Neural cell (in vitro differentiated cells): ENCODE measurements at regions not wholly inside any gene's neighbourhood (a gene's known extent, or its start where the extent isn't known, plus 50 kb on each side); places are given as distances from the start of the nearest gene placed in this dataset.

ENCODE experiments used
- H2AFZ ChIP-seq: fragments of 200-600, 300-800 bp; sonication (generic), shearing (Covaris generic); 2 replicates; pipeline ENCODE4 v1.6.0; 2014; ENCODE audit warnings: low read depth, mild to moderate bottlenecking, antibody characterized with exemption, low read length, moderate library complexity
- H3F3A ChIP-seq: fragments of 200-600 bp; shearing (Covaris generic); 2 replicates; pipeline ENCODE4 v1.6.1; 2016; ENCODE audit warnings: mild to moderate bottlenecking, moderate library complexity, mixed read lengths, antibody characterized with exemption, low read length; ENCODE audit not compliant: insufficient read depth, poor library complexity, severe bottlenecking
- H3K27ac ChIP-seq: fragments of 200-600, 300-800 bp; sonication (generic), shearing (Covaris generic); 2 replicates; pipeline ENCODE4 v1.5.1; 2014; ENCODE audit warnings: mild to moderate bottlenecking, low read length, moderate library complexity
- H3K27me3 ChIP-seq: fragments of 300-800, 200-600 bp; sonication (generic), shearing (Covaris generic); 2 replicates; pipeline ENCODE4 v1.6.0; 2014; ENCODE audit warnings: mild to moderate bottlenecking, low read depth, low read length, moderate library complexity; ENCODE audit not compliant: insufficient read depth
- H3K36me3 ChIP-seq: fragments of 300-800, 200-600 bp; sonication (generic), shearing (Covaris generic); 2 replicates; pipeline ENCODE4 v1.5.1; 2014; ENCODE audit warnings: mild to moderate bottlenecking, antibody characterized with exemption, low read length, moderate library complexity; ENCODE audit not compliant: insufficient read depth
- H3K4me2 ChIP-seq: fragments of 300-800, 200-600 bp; sonication (generic), shearing (Covaris generic); 2 replicates; pipeline ENCODE4 v1.6.0; 2014; ENCODE audit warnings: mild to moderate bottlenecking, low read length
- H3K4me3 ChIP-seq: fragments of 300-800, 200-600 bp; sonication (generic), shearing (Covaris generic); 2 replicates; pipeline ENCODE4 v1.5.1; 2014; ENCODE audit warnings: mild to moderate bottlenecking, low read length, moderate library complexity
- H3K79me2 ChIP-seq: fragments of 200-600 bp; shearing (Covaris generic); replicated peaks from 2 replicates; pipeline ENCODE4 v1.6.0; 2014; ENCODE audit warnings: mild to moderate bottlenecking, low read length, moderate library complexity; ENCODE audit not compliant: insufficient read depth
- H3K9ac ChIP-seq: fragments of 300-800, 200-600 bp; sonication (generic), shearing (Covaris generic); 2 replicates; pipeline ENCODE4 v1.6.1; 2016; ENCODE audit warnings: mild to moderate bottlenecking, low read length, mixed read lengths
- H3K9me2 ChIP-seq: fragments of 200-600 bp; shearing (Covaris generic); 2 replicates; pipeline ENCODE4 v1.6.1; 2016; ENCODE audit warnings: mild to moderate bottlenecking, low read length, mixed read lengths; ENCODE audit not compliant: insufficient read depth
- H3K9me3 ChIP-seq: fragments of 200-600, 300-800 bp; sonication (generic), shearing (Covaris generic); 2 replicates; pipeline ENCODE4 v1.6.1; 2016; ENCODE audit warnings: mild to moderate bottlenecking, mixed run types, low read length, moderate library complexity, mixed read lengths
- H4K20me1 ChIP-seq: fragments of 200-600 bp; shearing (Covaris generic); 2 replicates; pipeline ENCODE4 v1.6.1; 2016; ENCODE audit warnings: mild to moderate bottlenecking, mixed run types; ENCODE audit not compliant: insufficient read depth
- EP300 ChIP-seq: fragments of 450-650 bp; conservative IDR thresholded peaks from 2 replicates; pipeline ENCODE4 v1.6.1; 2014; ENCODE audit warnings: antibody characterized with exemption, mild to moderate bottlenecking, moderate library complexity; ENCODE audit not compliant: poor library complexity, severe bottlenecking
- EZH2 ChIP-seq: fragments of 200-600, 300-800 bp; shearing (Covaris generic), sonication (generic); IDR thresholded peaks from 2 replicates; pipeline ENCODE4 v1.6.1; 2014; ENCODE audit warnings: antibody characterized with exemption, low read length, borderline replicate concordance, mild to moderate bottlenecking; ENCODE audit not compliant: insufficient read depth, poor library complexity, severe bottlenecking
- MXI1 ChIP-seq: fragments of 450-650 bp; conservative IDR thresholded peaks from 2 replicates; pipeline ENCODE4 v1.6.1; 2014; ENCODE audit warnings: antibody characterized with exemption, mild to moderate bottlenecking; ENCODE audit not compliant: poor library complexity, severe bottlenecking
- POLR2AphosphoS5 ChIP-seq: IDR thresholded peaks from 2 replicates; pipeline ENCODE4 v1.6.1; 2012
- RAD21 ChIP-seq: fragments of 450-650 bp; conservative IDR thresholded peaks from 2 replicates; pipeline ENCODE4 v1.6.1; 2014; ENCODE audit warnings: antibody characterized with exemption, mild to moderate bottlenecking, moderate library complexity
- SMC3 ChIP-seq: fragments of 450-650 bp; conservative IDR thresholded peaks from 2 replicates; pipeline ENCODE4 v1.6.1; 2014; ENCODE audit warnings: antibody characterized with exemption, mild to moderate bottlenecking, moderate library complexity; ENCODE audit not compliant: poor library complexity
- TAF1 ChIP-seq: IDR thresholded peaks from 2 replicates; pipeline ENCODE4 v1.6.1; 2012; ENCODE audit warnings: low read depth
- TF ChIP-seq, protein P1 (sequence below): IDR thresholded peaks from 2 replicates; pipeline ENCODE4 v1.6.1; 2012; ENCODE audit warnings: borderline replicate concordance
- TF ChIP-seq, protein P2 (sequence below): fragments of 450-650 bp; IDR thresholded peaks from 2 replicates; pipeline ENCODE4 v1.5.1; 2014; ENCODE audit warnings: antibody characterized with exemption, mild to moderate bottlenecking, moderate library complexity; ENCODE audit not compliant: poor library complexity, severe bottlenecking

DNA sequence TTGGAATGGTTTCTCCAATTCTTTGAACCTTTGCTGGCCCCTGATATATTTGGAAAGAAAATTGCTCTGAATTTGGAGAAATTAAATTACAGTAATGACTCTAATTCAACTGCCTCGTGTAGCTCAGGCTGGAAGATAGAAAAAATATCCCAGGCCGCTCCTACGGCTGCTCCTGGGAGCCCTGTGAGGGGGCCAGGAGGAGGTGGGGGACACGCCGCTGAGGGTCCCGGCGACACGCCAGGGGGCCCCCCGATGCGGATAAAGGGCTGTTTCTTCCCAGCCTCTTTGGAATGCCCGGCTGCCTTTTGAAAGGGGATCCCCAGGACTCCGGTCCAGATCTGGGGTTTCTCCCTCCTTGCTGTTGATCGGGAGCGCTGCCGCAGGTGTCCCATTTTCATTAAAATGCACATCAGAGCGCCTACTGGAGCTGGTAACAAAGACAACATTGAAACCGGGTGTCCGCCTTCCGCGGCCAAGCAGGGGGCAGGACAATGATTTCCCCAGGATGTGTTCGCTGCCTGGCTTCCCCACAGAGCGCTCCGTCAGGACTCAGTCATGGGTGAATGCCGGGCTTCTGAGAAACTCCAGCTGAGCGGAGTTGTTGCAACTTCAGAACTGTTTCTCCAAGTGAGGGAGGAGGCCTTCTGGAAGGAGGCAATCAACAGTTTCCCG, 200.1 kb upstream of the KBTBD8 start:
- no peak overlapping the region for H2AFZ ChIP-seq
- no peaks in the 10 kb centered on the region for H3K9me2 ChIP-seq
- H3K27ac ChIP-seq = no peak overlapping the region
- H3F3A ChIP-seq = no peaks in the 10 kb centered on the region
- no peak overlapping the region for H3K4me3 ChIP-seq
- no peaks in the 10 kb centered on the region for H3K27me3 ChIP-seq
- no peaks in the 10 kb centered on the region for H3K36me3 ChIP-seq
- H3K9ac ChIP-seq = no peak overlapping the region
- H4K20me1 ChIP-seq = no peaks in the 10 kb centered on the region
- peaks cover 10% of the 10 kb centered on the region for H3K9me3 ChIP-seq
- no peaks in the 10 kb centered on the region for H3K79me2 ChIP-seq
- TF ChIP-seq TAF1 (no peak), RAD21 (no peak), MXI1 (no peak)
- no peak overlapping the region for H3K4me2 ChIP-seq

DNA sequence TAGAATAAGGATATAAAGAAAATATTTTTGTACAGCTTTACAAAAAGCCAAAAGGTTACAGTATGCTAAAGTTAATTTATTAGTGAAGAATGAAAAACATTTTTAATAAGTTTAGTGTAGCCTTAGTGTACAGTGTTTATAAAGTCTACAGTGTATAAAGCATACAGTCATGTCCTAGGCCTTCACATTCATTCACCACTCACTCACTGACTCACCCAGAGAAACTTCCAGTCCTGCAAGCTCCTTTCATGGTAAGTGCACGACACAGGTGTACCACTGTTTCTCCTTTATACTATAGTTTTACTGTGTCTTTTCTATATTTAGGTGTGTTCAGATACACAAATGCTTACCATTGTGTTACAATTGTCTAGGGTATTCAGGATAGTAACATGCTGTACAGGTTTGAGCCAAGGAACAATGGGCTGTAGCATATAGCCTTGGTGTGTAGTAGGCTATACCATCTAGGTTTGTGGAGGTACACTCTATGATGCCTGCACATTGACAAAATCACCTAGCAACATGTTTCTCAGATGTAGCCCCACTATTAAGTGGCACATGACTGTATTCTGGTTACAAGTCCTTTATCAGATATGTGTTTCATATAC, 197.1 kb upstream of the KBTBD8 start:
- TF ChIP-seq EP300 (no peak), SMC3 (no peak), MXI1 (no peak), RAD21 (no peak), POLR2AphosphoS5 (no peak), TAF1 (no peak), EZH2 (no peak)
- TF ChIP-seq, protein P1, sequence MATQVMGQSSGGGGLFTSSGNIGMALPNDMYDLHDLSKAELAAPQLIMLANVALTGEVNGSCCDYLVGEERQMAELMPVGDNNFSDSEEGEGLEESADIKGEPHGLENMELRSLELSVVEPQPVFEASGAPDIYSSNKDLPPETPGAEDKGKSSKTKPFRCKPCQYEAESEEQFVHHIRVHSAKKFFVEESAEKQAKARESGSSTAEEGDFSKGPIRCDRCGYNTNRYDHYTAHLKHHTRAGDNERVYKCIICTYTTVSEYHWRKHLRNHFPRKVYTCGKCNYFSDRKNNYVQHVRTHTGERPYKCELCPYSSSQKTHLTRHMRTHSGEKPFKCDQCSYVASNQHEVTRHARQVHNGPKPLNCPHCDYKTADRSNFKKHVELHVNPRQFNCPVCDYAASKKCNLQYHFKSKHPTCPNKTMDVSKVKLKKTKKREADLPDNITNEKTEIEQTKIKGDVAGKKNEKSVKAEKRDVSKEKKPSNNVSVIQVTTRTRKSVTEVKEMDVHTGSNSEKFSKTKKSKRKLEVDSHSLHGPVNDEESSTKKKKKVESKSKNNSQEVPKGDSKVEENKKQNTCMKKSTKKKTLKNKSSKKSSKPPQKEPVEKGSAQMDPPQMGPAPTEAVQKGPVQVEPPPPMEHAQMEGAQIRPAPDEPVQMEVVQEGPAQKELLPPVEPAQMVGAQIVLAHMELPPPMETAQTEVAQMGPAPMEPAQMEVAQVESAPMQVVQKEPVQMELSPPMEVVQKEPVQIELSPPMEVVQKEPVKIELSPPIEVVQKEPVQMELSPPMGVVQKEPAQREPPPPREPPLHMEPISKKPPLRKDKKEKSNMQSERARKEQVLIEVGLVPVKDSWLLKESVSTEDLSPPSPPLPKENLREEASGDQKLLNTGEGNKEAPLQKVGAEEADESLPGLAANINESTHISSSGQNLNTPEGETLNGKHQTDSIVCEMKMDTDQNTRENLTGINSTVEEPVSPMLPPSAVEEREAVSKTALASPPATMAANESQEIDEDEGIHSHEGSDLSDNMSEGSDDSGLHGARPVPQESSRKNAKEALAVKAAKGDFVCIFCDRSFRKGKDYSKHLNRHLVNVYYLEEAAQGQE = no peak
- no peaks in the 10 kb centered on the region for H3K79me2 ChIP-seq
- H2AFZ ChIP-seq = no peak overlapping the region
- H3K27ac ChIP-seq = no peak overlapping the region
- no peaks in the 10 kb centered on the region for H3K36me3 ChIP-seq
- H3K4me2 ChIP-seq = no peak overlapping the region
- no peaks in the 10 kb centered on the region for H3F3A ChIP-seq
- no peaks in the 10 kb centered on the region for H3K9me2 ChIP-seq
- H3K4me3 ChIP-seq = no peak overlapping the region
- no peaks in the 10 kb centered on the region for H4K20me1 ChIP-seq
- H3K27me3 ChIP-seq = no peaks in the 10 kb centered on the region
- peaks cover 10% of the 10 kb centered on the region for H3K9me3 ChIP-seq
- H3K9ac ChIP-seq = no peak overlapping the region

DNA sequence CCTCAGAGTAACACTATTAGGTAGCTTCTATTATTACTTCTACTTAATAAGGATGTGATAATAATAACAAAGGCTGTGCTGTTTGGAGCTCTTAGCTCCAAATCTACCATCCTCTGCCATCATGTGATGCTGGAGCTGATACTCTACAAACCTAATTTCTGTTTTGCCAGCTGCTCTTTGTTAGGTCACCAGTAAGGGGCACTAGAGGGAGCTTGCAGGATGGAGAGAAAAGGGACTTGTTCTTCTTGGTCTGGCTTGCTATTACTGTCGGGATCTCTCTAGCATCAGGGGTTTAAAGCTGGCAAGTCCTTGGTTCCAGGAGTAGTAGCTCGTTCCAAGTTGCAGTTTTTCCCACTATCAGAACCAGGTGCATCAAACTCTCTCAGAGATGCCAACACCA, 194.9 kb upstream of the KBTBD8 start:
- no peaks in the 10 kb centered on the region for H3F3A ChIP-seq
- no peak overlapping the region for H2AFZ ChIP-seq
- H4K20me1 ChIP-seq = no peaks in the 10 kb centered on the region
- H3K79me2 ChIP-seq = no peaks in the 10 kb centered on the region
- H3K9ac ChIP-seq = no peak overlapping the region
- no peak overlapping the region for H3K4me3 ChIP-seq
- no peak for TF ChIP-seq RAD21
- TF ChIP-seq EZH2 = no peak
- TF ChIP-seq, protein P2, sequence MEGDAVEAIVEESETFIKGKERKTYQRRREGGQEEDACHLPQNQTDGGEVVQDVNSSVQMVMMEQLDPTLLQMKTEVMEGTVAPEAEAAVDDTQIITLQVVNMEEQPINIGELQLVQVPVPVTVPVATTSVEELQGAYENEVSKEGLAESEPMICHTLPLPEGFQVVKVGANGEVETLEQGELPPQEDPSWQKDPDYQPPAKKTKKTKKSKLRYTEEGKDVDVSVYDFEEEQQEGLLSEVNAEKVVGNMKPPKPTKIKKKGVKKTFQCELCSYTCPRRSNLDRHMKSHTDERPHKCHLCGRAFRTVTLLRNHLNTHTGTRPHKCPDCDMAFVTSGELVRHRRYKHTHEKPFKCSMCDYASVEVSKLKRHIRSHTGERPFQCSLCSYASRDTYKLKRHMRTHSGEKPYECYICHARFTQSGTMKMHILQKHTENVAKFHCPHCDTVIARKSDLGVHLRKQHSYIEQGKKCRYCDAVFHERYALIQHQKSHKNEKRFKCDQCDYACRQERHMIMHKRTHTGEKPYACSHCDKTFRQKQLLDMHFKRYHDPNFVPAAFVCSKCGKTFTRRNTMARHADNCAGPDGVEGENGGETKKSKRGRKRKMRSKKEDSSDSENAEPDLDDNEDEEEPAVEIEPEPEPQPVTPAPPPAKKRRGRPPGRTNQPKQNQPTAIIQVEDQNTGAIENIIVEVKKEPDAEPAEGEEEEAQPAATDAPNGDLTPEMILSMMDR = no peak
- no peak for TF ChIP-seq TAF1
- TF ChIP-seq, protein P1 = no peak
- TF ChIP-seq EP300 = no peak
- no peak for TF ChIP-seq SMC3
- no peak for TF ChIP-seq MXI1
- no peak for TF ChIP-seq POLR2AphosphoS5
- H3K27ac ChIP-seq = no peak overlapping the region
- no peaks in the 10 kb centered on the region for H3K36me3 ChIP-seq
- H3K9me3 ChIP-seq = peaks cover 5% of the 10 kb centered on the region
- H3K27me3 ChIP-seq = no peaks in the 10 kb centered on the region
- no peaks in the 10 kb centered on the region for H3K9me2 ChIP-seq
- no peak overlapping the region for H3K4me2 ChIP-seq
